Smooth muscle cell (in vitro differentiated cells): ENCODE measurements at regions not wholly inside any gene's neighbourhood (a gene's known extent, or its start where the extent isn't known, plus 50 kb on each side); places are given as distances from the start of the nearest gene placed in this dataset.

Experiments
- DNase-seq: peaks from one replicate; lab custom pipeline; 2025; ENCODE audit not compliant: unreplicated experiment; lab: John Stamatoyannopoulos, UW
- H2AFZ ChIP-seq: fragments of 200-600 bp; sonication (generic); 2 replicates; pipeline ENCODE4 v1.6.0; 2016; ENCODE audit warnings: antibody characterized with exemption, low read depth, mild to moderate bottlenecking
- H3F3A ChIP-seq: fragments of 200-600 bp; sonication (generic); 2 replicates; pipeline ENCODE4 v1.6.0; 2017; ENCODE audit warnings: antibody characterized with exemption, low read depth
- H3K27ac ChIP-seq: fragments of 200-600 bp; sonication (generic); 2 replicates; pipeline ENCODE4 v1.5.1; 2016; ENCODE audit warnings: low read depth, mild to moderate bottlenecking
- H3K27me3 ChIP-seq: fragments of 200-600 bp; sonication (generic); 2 replicates; pipeline ENCODE4 v1.6.1; 2016; ENCODE audit warnings: low read depth, mild to moderate bottlenecking
- H3K36me3 ChIP-seq: fragments of 200-600 bp; sonication (generic); 2 replicates; pipeline ENCODE4 v1.5.1; 2016; ENCODE audit warnings: low read depth
- H3K4me1 ChIP-seq: fragments of 200-600 bp; sonication (generic); 2 replicates; pipeline ENCODE4 v1.5.1; 2016; ENCODE audit warnings: low read depth
- H3K4me2 ChIP-seq: fragments of 200-600 bp; sonication (generic); 2 replicates; pipeline ENCODE4 v1.6.0; 2016; ENCODE audit warnings: mild to moderate bottlenecking
- H3K4me3 ChIP-seq: fragments of 200-600 bp; sonication (generic); 2 replicates; pipeline ENCODE4 v1.5.1; 2016; ENCODE audit warnings: mild to moderate bottlenecking
- H3K79me2 ChIP-seq: fragments of 200-600 bp; sonication (generic); 2 replicates; pipeline ENCODE4 v1.6.0; 2016; ENCODE audit warnings: low read depth, mild to moderate bottlenecking
- H3K9ac ChIP-seq: fragments of 200-600 bp; sonication (generic); 2 replicates; pipeline ENCODE4 v1.6.0; 2016; ENCODE audit warnings: low read depth
- H3K9me3 ChIP-seq: fragments of 200-600 bp; sonication (generic); replicated peaks from 2 replicates; pipeline ENCODE4 v1.5.1; 2016; ENCODE audit warnings: low read depth
- H4K20me1 ChIP-seq: fragments of 200-600 bp; sonication (generic); 2 replicates; pipeline ENCODE4 v1.6.0; 2016; ENCODE audit warnings: low read depth
- WGBS: methylation state at CpG from one replicate; pipeline ENCODE4 v1.1.7; 2016; ENCODE audit warnings: low lambda C conversion rate; 5-methylcytosine and 5-hydroxymethylcytosine counted together
- TF ChIP-seq, protein P1 (sequence below): fragments of 200-600 bp; sonication (generic); IDR thresholded peaks from 2 replicates; pipeline ENCODE4 v1.5.1; 2017; ENCODE audit warnings: borderline replicate concordance, mild to moderate bottlenecking, antibody characterized with exemption; ENCODE audit not compliant: insufficient read depth, poor library complexity, severe bottlenecking

DNA sequence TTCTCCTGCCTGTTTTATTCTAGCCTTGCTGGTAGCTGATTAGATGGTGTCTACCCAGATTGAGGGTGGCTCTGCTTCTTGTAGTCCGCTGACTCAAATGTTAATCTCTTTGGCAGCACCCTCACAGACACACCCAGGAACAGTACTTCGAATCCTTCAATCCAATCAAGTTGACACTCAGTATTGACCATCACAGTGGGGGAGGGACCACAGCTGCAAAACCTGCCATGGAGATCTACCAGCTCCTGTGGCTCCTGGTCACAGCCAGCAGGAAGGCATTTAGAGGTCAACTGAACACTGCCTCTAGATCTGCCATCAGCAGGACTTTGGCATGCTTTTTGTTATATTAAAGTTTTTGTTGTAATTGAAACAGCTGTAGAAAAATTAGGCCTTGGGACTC is 146.9 kb downstream of the RWDD3 start:
- H3F3A ChIP-seq, result no peaks in the 10 kb centered on the region
- no peaks in the 10 kb centered on the region for H3K4me1 ChIP-seq
- DNase-seq, result no peak
- no peak overlapping the region for H2AFZ ChIP-seq
- no peaks in the 10 kb centered on the region for H3K79me2 ChIP-seq
- TF ChIP-seq, protein P1, sequence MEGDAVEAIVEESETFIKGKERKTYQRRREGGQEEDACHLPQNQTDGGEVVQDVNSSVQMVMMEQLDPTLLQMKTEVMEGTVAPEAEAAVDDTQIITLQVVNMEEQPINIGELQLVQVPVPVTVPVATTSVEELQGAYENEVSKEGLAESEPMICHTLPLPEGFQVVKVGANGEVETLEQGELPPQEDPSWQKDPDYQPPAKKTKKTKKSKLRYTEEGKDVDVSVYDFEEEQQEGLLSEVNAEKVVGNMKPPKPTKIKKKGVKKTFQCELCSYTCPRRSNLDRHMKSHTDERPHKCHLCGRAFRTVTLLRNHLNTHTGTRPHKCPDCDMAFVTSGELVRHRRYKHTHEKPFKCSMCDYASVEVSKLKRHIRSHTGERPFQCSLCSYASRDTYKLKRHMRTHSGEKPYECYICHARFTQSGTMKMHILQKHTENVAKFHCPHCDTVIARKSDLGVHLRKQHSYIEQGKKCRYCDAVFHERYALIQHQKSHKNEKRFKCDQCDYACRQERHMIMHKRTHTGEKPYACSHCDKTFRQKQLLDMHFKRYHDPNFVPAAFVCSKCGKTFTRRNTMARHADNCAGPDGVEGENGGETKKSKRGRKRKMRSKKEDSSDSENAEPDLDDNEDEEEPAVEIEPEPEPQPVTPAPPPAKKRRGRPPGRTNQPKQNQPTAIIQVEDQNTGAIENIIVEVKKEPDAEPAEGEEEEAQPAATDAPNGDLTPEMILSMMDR, result no peak
- H3K4me2 ChIP-seq, result no peak overlapping the region
- no peak overlapping the region for H3K27ac ChIP-seq
- H3K4me3 ChIP-seq, result no peak overlapping the region
- no peak overlapping the region for H3K9ac ChIP-seq
- no peaks in the 10 kb centered on the region for H3K9me3 ChIP-seq
- H3K27me3 ChIP-seq, result no peaks in the 10 kb centered on the region
- no peaks in the 10 kb centered on the region for H4K20me1 ChIP-seq
- no peaks in the 10 kb centered on the region for H3K36me3 ChIP-seq
- 87% methylated on average over 2 of the region's 2 CpGs for WGBS

DNA sequence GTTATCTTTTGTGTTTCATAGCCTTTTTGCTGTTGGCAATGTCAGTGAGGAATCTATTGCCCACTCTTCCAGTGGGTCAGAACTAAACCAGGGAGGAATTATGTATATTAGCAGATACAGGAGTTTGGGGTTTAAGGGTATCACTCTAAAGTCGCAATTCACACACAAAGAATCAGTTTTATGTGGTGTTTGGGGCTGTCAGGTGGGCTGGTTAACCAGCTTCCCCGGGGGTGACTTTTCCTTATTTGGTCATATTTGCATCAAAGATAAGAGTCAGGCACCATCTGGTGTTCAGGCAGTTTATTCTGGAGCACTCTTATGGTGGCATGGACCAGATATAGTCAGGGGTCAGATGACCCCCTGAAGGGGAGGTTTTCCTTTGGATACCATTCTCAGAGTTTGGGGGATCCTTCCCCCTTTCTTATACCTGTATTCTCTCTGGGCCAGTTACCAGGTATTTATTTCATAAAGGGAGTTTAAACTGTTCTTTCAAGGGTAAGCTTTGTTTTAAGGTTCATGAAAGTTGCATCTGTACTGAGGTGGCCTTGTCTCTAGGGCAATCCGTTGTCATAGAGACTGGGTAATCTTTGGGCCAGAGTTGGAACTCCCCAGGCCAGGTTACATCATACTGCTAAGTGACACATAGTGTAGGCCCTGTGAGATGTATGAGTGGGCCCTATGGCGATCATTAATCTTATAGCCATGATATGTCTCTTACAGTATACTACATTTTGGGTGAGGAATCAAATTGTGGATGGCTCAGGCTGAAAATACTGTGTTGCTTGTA is 148.2 kb downstream of the RWDD3 start:
- H3K4me3 ChIP-seq, result no peak overlapping the region
- no peak overlapping the region for H2AFZ ChIP-seq
- no peak overlapping the region for H3K4me2 ChIP-seq
- H3K4me1 ChIP-seq, result no peaks in the 10 kb centered on the region
- no peaks in the 10 kb centered on the region for H4K20me1 ChIP-seq
- no peaks in the 10 kb centered on the region for H3F3A ChIP-seq
- WGBS, result 78% methylated on average over 4 of the region's 4 CpGs
- no peak overlapping the region for H3K27ac ChIP-seq
- H3K9ac ChIP-seq, result no peak overlapping the region
- DNase-seq, result no peak
- H3K9me3 ChIP-seq, result no peaks in the 10 kb centered on the region
- H3K79me2 ChIP-seq, result no peaks in the 10 kb centered on the region
- TF ChIP-seq, protein P1, result no peak
- H3K36me3 ChIP-seq, result no peaks in the 10 kb centered on the region
- H3K27me3 ChIP-seq, result peaks cover 4% of the 10 kb centered on the region

DNA sequence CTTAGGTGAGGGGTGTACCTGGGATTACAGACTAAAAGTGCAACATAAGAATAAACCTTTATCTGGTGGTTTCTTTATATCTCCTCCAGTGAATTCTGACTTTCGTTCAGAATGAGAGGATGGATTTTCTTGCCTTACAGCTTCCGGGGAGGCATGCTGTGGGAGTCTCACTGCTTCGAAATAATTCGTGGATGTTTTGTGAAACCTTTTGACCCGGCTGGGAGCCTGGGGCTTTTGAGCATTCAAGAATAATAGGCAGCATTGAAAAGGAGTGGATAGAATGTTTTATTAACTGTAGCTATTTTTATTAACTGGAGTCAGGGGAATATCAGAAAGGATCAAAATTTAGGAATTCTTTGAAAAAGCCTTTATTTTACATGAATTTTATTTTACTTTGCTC is 149.1 kb downstream of the RWDD3 start:
- no peaks in the 10 kb centered on the region for H3F3A ChIP-seq
- no peak overlapping the region for H3K4me3 ChIP-seq
- no peaks in the 10 kb centered on the region for H4K20me1 ChIP-seq
- H3K4me1 ChIP-seq, result no peaks in the 10 kb centered on the region
- WGBS, result 82% methylated on average over 5 of the region's 5 CpGs
- no peak overlapping the region for H3K9ac ChIP-seq
- DNase-seq, result no peak
- no peaks in the 10 kb centered on the region for H3K79me2 ChIP-seq
- H3K4me2 ChIP-seq, result no peak overlapping the region
- peaks cover 4% of the 10 kb centered on the region for H3K27me3 ChIP-seq
- TF ChIP-seq, protein P1, result no peak
- H3K9me3 ChIP-seq, result no peaks in the 10 kb centered on the region
- H3K36me3 ChIP-seq, result no peaks in the 10 kb centered on the region
- no peak overlapping the region for H2AFZ ChIP-seq
- H3K27ac ChIP-seq, result no peak overlapping the region

DNA sequence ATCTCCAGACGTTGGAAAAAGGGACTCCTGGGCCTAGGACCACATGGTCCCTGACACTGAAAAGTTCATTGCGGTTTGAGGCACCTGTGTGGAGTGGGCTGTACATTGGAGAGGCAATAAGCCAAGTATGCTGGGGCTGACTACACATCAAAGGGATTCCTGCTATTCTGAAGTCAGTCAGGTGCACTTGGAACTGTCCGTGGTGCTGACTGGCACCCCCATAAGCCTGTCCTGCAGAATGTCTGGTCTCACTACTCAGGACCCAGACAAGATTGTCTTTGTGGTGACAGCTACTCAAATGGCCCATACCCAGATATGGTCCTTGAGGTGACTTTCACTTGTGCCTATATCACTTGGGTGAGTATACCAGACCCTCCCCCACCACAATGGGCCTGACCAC is 150.6 kb downstream of the RWDD3 start:
- Histone ChIP-seq H3K79me2 (no peaks in the 10 kb centered on the region), H3K27me3 (peaks cover 4% of the 10 kb centered on the region), H2AFZ (no peak overlapping the region), H3F3A (no peaks in the 10 kb centered on the region), H3K27ac (no peak overlapping the region), H3K9me3 (no peaks in the 10 kb centered on the region), H4K20me1 (no peaks in the 10 kb centered on the region), H3K4me2 (no peak overlapping the region), H3K4me1 (no peaks in the 10 kb centered on the region), H3K9ac (no peak overlapping the region), H3K36me3 (no peaks in the 10 kb centered on the region), H3K4me3 (no peak overlapping the region)
- TF ChIP-seq, protein P1, result no peak
- WGBS, result 47% methylated on average over 3 of the region's 3 CpGs
- DNase-seq, result no peak
